ENCODE measurements at regions not wholly inside any gene's neighbourhood (a gene's known extent, or its start where the extent isn't known, plus 50 kb on each side); places are given as distances from the start of the nearest gene placed in this dataset.
"Not testable (repeated sequence)": the region's sequence is repeated elsewhere in the genome, so short reads cannot be mapped to it uniquely, and the experiment has no call there.

- DNase-seq = not testable (repeated sequence)
Observed at GRCh38 chr3:195999176-195999575, 82.7 kb downstream of the TFRC start.

GRCh38 chr3:195996314-195996713, 85.6 kb downstream of the TFRC start:
- not testable (repeated sequence) for DNase-seq

- peak; percentile 60 for DNase-seq
Observed at GRCh38 chr3:195994343-195994742, 86.0 kb upstream of the TNK2 start.

GRCh38 chr3:195993671-195994070, 85.3 kb upstream of the TNK2 start:
- not testable (repeated sequence) for DNase-seq

GRCh38 chr3:195992956-195993595, 84.7 kb upstream of the TNK2 start:
- not testable (repeated sequence) for DNase-seq

GRCh38 chr3:195991986-195992385, 83.6 kb upstream of the TNK2 start:
- not testable (repeated sequence) for DNase-seq

- DNase-seq = not testable (repeated sequence)
Observed at GRCh38 chr3:195991243-195991642, 82.9 kb upstream of the TNK2 start.

GRCh38 chr3:195990841-195991174, 82.5 kb upstream of the TNK2 start:
- DNase-seq = not testable (repeated sequence)

GRCh38 chr3:195989921-195990840, 81.8 kb upstream of the TNK2 start:
- DNase-seq = peak; percentile 94

- peak; percentile 28 for DNase-seq
Observed at GRCh38 chr3:195989197-195989920, 81.0 kb upstream of the TNK2 start.

- not testable (repeated sequence) for DNase-seq
Observed at GRCh38 chr3:195988764-195989163, 80.4 kb upstream of the TNK2 start.

- DNase-seq = not testable (repeated sequence)
Observed at GRCh38 chr3:195987001-195987400, 78.7 kb upstream of the TNK2 start.

- DNase-seq = not testable (repeated sequence)
Observed at GRCh38 chr3:195986576-195986975, 78.2 kb upstream of the TNK2 start.

- DNase-seq = not testable (repeated sequence)
Observed at GRCh38 chr3:195985348-195985920, 77.1 kb upstream of the TNK2 start.

GRCh38 chr3:195984392-195985030, 76.2 kb upstream of the TNK2 start:
- not testable (repeated sequence) for DNase-seq

GRCh38 chr3:195983880-195984279, 75.5 kb upstream of the TNK2 start:
- DNase-seq = not testable (repeated sequence)

GRCh38 chr3:195982754-195983153, 74.4 kb upstream of the TNK2 start:
- DNase-seq = not testable (repeated sequence)

GRCh38 chr3:195981778-195982177, 73.4 kb upstream of the TNK2 start:
- not testable (repeated sequence) for DNase-seq

- not testable (repeated sequence) for DNase-seq
Observed at GRCh38 chr3:195979877-195980276, 71.5 kb upstream of the TNK2 start.

- not testable (repeated sequence) for DNase-seq
Observed at GRCh38 chr3:195978585-195978984, 70.2 kb upstream of the TNK2 start.

GRCh38 chr3:195976876-195977275, 68.5 kb upstream of the TNK2 start:
- not testable (repeated sequence) for DNase-seq

- DNase-seq = not testable (repeated sequence)
Observed at GRCh38 chr3:195974281-195974680, 65.9 kb upstream of the TNK2 start.
